ENCODE measurements at regions not wholly inside any gene's neighbourhood (a gene's known extent, or its start where the extent isn't known, plus 50 kb on each side); places are given as distances from the start of the nearest gene placed in this dataset.

- no peak for TF ChIP-seq CTCF (IDR thresholded peaks at IDR 0.05 in 4 of 5, conservative IDR thresholded peaks at IDR 0.05 in 1 of 5)
- no peak for TF ChIP-seq POLR2A (IDR thresholded peaks at IDR 0.05)
Measured at GRCh38 chr16:72635104-72635503, 412.8 kb downstream of the ZFHX3 start.
